ENCODE measurements at regions not wholly inside any gene's neighbourhood (a gene's known extent, or its start where the extent isn't known, plus 50 kb on each side); places are given as distances from the start of the nearest gene placed in this dataset.

DNA sequence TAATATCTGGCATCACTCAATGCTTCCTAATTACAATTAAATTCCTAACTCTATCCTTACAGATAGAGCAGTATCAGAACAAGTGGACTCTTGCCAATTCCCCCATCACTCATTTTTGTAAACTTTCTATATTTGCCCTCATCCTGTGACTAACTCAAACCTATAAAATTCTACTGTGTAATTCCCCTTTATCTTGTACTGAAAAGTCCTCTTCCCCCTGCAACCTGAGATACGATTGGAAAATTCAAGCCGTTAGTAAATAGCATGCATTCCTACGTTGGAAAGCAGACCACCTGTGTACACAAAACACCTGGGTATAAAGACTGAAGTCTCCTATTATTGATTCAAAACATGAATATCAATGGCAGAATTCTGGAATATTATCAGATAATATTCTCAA lies 70.4 kb upstream of the KCNQ5 start:
- TF ChIP-seq, protein P1, sequence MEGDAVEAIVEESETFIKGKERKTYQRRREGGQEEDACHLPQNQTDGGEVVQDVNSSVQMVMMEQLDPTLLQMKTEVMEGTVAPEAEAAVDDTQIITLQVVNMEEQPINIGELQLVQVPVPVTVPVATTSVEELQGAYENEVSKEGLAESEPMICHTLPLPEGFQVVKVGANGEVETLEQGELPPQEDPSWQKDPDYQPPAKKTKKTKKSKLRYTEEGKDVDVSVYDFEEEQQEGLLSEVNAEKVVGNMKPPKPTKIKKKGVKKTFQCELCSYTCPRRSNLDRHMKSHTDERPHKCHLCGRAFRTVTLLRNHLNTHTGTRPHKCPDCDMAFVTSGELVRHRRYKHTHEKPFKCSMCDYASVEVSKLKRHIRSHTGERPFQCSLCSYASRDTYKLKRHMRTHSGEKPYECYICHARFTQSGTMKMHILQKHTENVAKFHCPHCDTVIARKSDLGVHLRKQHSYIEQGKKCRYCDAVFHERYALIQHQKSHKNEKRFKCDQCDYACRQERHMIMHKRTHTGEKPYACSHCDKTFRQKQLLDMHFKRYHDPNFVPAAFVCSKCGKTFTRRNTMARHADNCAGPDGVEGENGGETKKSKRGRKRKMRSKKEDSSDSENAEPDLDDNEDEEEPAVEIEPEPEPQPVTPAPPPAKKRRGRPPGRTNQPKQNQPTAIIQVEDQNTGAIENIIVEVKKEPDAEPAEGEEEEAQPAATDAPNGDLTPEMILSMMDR (conservative IDR thresholded peaks at IDR 0.05; ENCODE audit: control insufficient read depth, insufficient read depth, low read depth, low read length): no peak
- DNase-seq (ENCODE audit: low read depth): no peak
- H3K4me3 ChIP-seq (ENCODE audit: control insufficient read depth, low read depth, low read length): no peak overlapping the region

DNA sequence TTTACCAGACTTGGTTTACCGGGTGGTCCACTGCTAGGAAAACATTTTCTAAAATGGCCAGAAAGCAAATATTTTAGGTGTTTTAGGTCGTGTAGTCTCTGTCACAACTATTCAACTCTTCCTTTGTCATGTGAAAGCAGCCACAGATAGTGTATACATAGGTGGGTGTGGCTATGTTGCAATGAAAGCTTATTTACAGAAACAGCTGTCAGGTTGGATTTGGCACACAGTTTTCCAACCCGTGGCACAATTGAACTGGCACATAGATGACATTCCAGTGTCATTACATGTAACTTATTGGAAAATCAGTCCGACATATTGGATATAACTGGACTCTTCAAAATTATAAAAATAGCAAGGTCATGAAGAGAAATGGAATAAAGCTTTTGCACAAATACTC lies 68.9 kb upstream of the KCNQ5 start:
- peak; percentile 24 for DNase-seq (ENCODE audit: low read depth)
- TF ChIP-seq, protein P1 (conservative IDR thresholded peaks at IDR 0.05; ENCODE audit: control insufficient read depth, insufficient read depth, low read depth, low read length): no peak
- H3K4me3 ChIP-seq (ENCODE audit: control insufficient read depth, low read depth, low read length): no peak overlapping the region

- DNase-seq (ENCODE audit: low read depth): peak; percentile 79
- TF ChIP-seq, protein P1 (conservative IDR thresholded peaks at IDR 0.05; ENCODE audit: control insufficient read depth, insufficient read depth, low read depth, low read length): no peak
- no peak overlapping the region for H3K4me3 ChIP-seq (ENCODE audit: control insufficient read depth, low read depth, low read length)
Observed at GRCh38 chr6:72553531-72554511, 68.0 kb upstream of the KCNQ5 start.

GRCh38 chr6:72554761-72555221 lies 67.1 kb upstream of the KCNQ5 start:
- no peak overlapping the region for H3K4me3 ChIP-seq (ENCODE audit: control insufficient read depth, low read depth, low read length)
- DNase-seq (ENCODE audit: low read depth): no peak
- TF ChIP-seq, protein P1 (conservative IDR thresholded peaks at IDR 0.05; ENCODE audit: control insufficient read depth, insufficient read depth, low read depth, low read length): no peak

DNA sequence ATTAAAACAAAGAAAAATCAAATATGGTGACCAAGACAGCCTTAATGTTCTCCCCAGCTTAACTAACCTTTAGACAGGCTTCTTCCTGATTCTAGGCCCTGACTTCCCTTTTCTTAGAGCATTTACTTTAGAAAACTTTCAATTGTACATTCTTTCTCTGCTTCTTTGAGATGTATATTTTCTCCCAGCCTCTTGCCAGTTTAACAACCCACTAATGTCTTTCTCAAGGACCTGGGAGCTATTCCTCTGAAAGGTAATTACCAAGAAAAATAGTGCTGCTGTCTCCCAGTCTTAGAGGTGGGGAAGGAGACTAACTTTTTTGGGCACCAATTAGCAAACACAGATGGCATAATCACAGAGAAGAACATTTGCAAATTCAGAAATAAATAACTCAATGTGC lies 62.8 kb upstream of the KCNQ5 start:
- DNase-seq (ENCODE audit: low read depth): no peak
- TF ChIP-seq, protein P1 (conservative IDR thresholded peaks at IDR 0.05; ENCODE audit: control insufficient read depth, insufficient read depth, low read depth, low read length): no peak
- H3K4me3 ChIP-seq (ENCODE audit: control insufficient read depth, low read depth, low read length): no peak overlapping the region

DNA sequence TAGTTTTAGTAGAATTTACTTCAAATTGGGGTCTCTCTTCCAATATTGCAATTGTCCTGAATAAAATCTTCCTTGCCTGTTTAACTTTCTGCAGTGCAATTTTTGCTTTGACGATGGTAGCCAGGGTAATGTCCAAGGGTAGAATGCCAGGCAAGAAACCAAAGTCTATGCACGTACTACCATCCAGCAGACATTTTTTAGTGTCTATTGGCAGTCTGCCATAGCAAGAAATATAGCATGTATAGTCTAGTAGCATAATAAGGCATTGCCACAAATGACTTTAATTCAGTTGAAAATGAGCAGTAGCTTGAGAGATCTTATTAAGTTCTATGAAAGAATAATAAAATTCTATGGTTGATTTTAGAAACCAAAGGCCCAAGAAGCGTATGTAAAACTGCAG lies 62.3 kb upstream of the KCNQ5 start:
- DNase-seq (ENCODE audit: low read depth): no peak
- no peak overlapping the region for H3K4me3 ChIP-seq (ENCODE audit: control insufficient read depth, low read depth, low read length)
- TF ChIP-seq, protein P1 (conservative IDR thresholded peaks at IDR 0.05; ENCODE audit: control insufficient read depth, insufficient read depth, low read depth, low read length): no peak
